ENCODE measurements at regions not wholly inside any gene's neighbourhood (a gene's known extent, or its start where the extent isn't known, plus 50 kb on each side); places are given as distances from the start of the nearest gene placed in this dataset.

- DNase-seq (ENCODE audit: low read depth in 2 of 2) = no peak
These were observed 152.8 kb upstream of the IER5L start for GRCh38 chr9:129330711-129331492.

- DNase-seq (ENCODE audit: low read depth in 2 of 2) = peak in 1 of 2 donors; percentile 32
These were observed 150.4 kb upstream of the IER5L start for GRCh38 chr9:129328355-129329042.

GRCh38 chr9:129327552-129328328 lies 149.7 kb upstream of the IER5L start:
- DNase-seq (ENCODE audit: low read depth in 2 of 2) = no peak

- no peak for DNase-seq (ENCODE audit: low read depth in 2 of 2)
These were observed 148.3 kb upstream of the IER5L start for GRCh38 chr9:129326061-129327005.

- no peak for DNase-seq (ENCODE audit: low read depth in 2 of 2)
These were observed 146.9 kb upstream of the IER5L start for GRCh38 chr9:129324808-129325502.

- DNase-seq (ENCODE audit: low read depth in 2 of 2) = no peak
These were observed 146.0 kb upstream of the IER5L start for GRCh38 chr9:129323999-129324553.

GRCh38 chr9:129323376-129323998 lies 145.4 kb upstream of the IER5L start:
- no peak for DNase-seq (ENCODE audit: low read depth in 2 of 2)

- DNase-seq (ENCODE audit: low read depth in 2 of 2) = no peak
These were observed 144.7 kb upstream of the IER5L start for GRCh38 chr9:129322641-129323375.

- DNase-seq (ENCODE audit: low read depth in 2 of 2) = no peak
These were observed 144.1 kb upstream of the IER5L start for GRCh38 chr9:129322022-129322621.

GRCh38 chr9:129321286-129322021 lies 143.4 kb upstream of the IER5L start:
- no peak for DNase-seq (ENCODE audit: low read depth in 2 of 2)

GRCh38 chr9:129320575-129321285 lies 142.7 kb upstream of the IER5L start:
- DNase-seq (ENCODE audit: low read depth in 2 of 2) = peak in 1 of 2 donors; percentile 34

GRCh38 chr9:129319938-129320481 lies 141.9 kb upstream of the IER5L start:
- no peak for DNase-seq (ENCODE audit: low read depth in 2 of 2)

GRCh38 chr9:129319076-129319937 lies 141.2 kb upstream of the IER5L start:
- DNase-seq (ENCODE audit: low read depth in 2 of 2) = no peak

GRCh38 chr9:129318121-129319075 lies 140.3 kb upstream of the IER5L start:
- no peak for DNase-seq (ENCODE audit: low read depth in 2 of 2)

Measured in stimulated activated CD4-positive, alpha-beta T cell treated with anti-CD3 and anti-CD28 coated beads, Interleukin-15, amount 100 ng/mL, for 48 hours (primary cell).